Endothelial cell of hepatic sinusoid (primary cell): ENCODE measurements at regions not wholly inside any gene's neighbourhood (a gene's known extent, or its start where the extent isn't known, plus 50 kb on each side); places are given as distances from the start of the nearest gene placed in this dataset.

Source experiments
- in situ Hi-C: cut with HindIII; loops from 2 replicates; pipeline ENCODE4 v1.10.0; 2017; ENCODE audit warnings: low sequenced_read_pairs

DNA sequence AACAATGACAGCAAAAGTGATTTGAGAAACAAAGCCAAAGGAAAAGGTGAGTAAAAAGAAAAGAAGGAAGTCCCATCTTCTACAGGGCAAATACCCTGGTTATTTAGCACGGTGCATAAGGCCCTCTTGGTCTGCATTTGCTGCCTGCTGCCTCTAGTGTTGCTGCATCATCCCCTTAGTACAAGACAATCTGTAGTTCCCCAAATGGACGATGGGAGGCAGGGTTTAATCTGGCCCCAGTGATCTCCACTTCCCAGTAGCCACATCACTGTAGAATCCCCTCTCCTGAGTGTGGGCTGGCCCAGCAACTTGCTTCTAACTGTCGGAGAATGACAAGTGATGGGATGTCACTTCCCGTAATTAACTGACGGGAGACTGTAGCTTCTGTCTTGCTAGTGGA, 85.1 kb downstream of the CTAGE1 start:
- in situ Hi-C loops: no loop called here

DNA sequence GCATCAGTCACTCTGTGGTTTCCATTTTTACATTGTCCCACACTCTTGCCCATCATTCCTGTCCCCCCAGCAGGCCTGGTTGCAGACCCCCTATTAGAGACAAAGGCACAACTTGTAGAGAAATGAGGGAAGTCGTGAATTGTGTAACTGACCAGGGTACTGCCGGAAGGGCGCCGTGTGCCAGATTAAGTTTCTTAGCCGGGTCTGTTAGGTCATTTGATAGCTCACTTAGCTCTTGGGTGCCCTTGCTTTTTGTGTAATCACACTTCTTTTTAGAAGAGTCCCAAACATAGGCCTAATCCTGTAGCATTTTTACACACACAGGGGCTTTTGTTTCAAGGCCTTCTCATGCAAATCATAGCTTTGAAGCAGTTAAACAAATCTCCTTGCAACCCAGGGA, 87.2 kb downstream of the CTAGE1 start:
- in situ Hi-C loops: no loop called here

DNA sequence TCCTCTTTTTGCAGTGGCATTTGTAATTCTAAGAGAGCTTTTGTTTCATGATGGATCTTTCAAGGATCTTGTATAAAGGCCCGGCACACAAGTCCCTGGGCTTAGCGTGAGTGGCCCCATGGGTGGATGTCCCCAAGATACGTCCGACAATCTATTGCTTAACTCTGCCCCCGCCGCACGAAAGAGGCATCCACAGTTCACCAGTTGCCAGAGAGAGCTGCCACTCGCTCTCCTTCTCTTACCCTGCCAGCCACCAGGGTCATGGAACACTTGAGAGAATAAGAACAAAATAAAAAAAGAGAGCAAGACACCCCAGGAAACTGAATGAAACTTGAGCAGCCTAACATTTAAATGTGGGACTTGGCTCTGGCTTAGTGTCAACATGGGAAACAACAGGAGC, 92.3 kb downstream of the CTAGE1 start:
- in situ Hi-C loops: loop anchor here (5.0 kb wide), 1 partner anchor 42 kb away; no protein-coding TSS in a partner anchor

DNA sequence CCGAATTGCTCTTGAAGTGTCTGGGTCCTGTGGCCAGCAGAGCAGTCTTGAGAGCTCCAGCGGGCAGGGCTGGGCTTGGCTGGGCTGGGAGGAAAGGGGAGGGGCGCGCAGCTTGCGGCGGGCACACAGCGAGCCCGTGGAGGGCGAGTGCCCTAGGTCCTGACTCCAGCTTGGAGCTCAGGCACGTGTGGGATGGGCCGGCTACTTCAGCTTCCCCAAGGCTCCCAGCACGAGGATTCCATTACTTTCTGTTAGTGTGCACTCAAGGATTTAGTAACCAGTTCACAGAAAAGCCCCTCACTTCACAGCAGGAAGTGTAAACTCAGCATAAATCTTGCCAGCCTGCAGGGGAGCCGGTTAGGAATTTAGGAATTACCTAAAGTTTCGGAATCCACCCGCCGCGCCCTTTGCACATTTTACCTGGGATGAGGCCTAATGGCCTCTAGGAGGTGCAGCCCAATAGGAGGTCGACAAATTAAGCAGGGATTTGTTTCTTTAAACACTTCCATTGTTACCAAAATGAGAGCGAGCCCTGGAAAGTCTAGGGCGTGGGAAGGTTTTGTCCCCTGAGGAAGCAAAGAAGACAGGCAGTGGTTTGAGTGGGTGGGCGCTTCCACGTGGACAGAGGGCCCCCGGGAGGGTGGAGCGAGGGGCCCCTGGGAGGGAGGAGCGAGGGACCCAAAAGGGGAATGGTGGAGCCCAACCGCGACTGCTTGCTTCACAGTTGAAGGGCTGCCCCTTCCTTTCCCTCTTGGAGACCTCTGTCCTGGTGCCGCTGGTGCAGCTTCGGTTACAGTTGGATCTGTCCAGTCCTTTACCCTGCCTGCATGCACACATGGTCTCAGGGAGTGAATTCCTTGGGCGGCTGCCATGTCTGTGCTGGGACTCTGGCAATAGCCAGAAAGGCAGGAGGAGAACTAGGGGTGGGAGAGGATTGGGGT, 93.3 kb downstream of the CTAGE1 start:
- in situ Hi-C loops: loop anchor here (5.0 kb wide), 1 partner anchor 43 kb away; no protein-coding TSS in a partner anchor

DNA sequence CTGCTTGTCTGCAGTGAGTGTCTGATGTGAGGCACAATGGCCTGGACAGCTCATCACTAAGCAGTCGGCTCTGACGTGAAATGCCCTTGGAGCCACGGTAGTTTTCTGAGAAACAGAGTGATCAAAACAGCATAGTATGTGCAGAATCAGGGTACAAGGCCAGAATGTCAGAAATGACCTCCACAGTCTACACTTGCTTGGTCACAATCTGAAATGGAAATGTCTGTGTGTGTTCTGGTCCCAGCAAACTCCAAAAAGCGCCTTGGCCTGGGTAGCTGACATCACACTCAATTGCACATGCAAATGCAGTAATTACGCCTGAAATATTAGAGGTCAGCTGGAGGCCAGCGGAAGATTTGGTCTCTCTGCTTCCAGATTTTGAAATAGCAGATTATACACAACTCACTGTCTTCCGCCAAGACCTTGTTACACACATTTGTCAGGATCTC, 95.4 kb downstream of the CTAGE1 start:
- in situ Hi-C loops: no loop called here

DNA sequence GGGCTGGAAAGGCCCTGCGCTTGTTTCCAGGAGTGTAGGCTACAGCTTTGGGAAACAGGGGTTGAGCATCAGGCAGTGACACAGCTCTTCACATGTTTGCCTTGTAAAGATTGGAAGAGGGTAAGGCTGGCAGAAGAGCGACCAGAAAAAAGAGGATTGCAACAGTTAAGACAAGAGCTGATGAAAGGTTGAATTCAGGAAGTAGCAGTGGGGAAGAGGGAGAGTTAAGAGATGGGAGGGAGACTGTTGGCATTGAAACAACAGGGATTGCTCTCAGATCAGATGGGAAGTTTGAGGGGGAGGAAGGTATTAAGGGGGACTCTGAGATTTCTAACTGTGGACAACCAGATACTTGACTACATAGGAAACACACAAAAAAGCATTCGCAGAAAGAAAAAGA, 96.9 kb downstream of the CTAGE1 start:
- in situ Hi-C loops: no loop called here

DNA sequence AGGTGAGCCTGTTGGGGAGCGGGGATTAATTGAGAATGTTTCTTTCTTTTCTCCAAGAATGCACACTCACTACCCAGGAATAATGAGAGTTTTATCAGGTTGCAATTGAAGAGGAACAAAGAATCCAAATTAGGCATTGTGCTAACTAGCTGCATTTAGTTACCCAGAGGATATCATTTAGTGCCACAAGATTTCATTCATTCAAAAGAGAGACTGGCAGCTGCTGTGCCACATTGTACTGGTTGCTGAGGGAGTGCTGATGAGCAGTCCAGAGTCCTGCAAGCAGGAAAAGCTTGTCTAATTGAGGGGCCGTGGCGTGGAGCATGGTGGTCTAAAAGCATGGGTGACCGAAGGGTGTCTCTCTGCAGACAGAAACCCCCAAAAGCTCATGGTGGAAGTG, 97.6 kb downstream of the CTAGE1 start:
- in situ Hi-C loops: no loop called here

DNA sequence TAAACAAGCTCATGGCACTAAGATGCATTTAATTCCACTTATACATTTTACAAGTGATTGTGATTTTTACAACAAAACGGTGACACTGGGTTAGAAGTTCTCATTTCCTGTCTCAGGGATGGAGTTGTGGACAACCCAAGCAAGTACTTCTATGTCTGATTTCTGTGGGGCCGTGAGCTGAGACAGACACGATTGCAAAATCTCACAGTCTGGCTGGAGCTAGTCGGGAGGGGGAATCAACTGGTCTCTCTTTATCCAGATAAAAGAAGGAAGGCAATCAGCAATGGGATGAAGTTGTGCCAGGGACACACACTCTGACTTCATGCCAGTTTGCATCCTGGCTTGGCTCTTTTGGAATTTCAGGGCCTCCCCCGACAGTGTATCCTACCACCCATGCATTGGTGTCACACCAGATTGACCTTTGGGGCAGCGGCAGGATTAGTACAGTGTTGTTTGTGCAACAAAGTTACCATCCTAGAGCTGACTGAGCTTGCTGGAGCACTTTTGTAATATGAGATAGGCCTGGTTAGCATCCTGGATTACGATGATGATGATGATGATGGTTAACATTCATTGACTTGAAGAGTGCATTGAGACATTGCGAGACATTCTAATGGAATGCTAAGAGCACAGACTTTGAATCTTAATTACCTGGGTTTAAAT, 98.8 kb downstream of the CTAGE1 start:
- in situ Hi-C loops: no loop called here

DNA sequence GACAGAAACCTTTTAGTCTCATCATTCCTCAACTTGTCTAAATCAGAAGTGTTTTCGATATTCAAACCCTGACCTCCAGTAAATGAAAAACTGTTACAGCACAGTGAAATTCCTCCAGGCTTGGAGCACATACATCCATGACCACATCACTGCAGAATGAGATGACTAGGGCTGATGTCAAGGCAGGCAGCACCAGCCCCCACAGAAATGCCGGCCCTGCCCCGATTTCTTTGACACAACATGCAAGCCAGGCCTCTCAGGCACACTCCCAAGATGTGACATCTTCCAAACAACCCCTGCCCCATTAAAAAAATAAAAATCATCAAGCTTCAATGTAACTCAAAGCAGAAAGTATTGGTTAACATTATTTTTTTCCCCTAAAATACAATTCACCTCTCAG, 103.3 kb downstream of the CTAGE1 start:
- in situ Hi-C loops: no loop called here

DNA sequence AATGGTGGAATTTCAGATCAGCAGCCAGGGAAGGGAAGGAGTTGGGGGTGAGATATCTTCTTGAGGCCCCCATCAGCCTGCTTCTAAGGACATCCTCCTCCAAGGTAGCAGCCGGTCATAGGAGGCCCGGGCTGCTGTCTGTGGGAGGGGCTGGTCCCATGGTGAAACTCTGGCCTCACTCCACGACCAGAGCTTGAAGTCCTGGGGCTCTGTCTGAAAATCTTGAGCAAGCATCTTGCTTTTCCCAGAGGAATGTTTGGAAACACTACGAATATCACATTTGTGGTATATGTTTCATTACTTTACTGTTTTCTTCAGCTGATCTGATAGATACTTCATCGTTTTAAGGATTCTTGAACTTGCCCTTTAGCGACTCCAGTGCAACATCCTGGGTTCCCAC, 103.7 kb downstream of the CTAGE1 start:
- in situ Hi-C loops: no loop called here

DNA sequence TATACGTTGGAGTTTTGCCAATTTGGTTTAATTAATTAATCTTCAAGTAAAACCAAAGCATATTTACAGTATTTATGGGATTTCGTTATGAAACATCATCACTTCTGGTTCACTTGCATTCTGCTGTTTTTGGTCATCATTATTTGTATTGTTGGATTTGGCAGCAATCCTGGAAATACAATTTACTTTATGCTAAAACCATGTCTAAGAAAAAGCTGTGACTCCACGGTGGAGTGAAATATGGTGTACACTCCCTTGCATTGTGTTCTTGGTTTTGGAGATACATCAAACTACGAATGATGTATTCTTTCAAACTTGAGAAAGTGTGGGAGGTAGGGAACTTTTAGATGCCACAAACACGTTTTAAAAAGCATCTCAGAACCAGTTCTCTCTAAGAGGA, 106.4 kb downstream of the CTAGE1 start:
- in situ Hi-C loops: no loop called here

DNA sequence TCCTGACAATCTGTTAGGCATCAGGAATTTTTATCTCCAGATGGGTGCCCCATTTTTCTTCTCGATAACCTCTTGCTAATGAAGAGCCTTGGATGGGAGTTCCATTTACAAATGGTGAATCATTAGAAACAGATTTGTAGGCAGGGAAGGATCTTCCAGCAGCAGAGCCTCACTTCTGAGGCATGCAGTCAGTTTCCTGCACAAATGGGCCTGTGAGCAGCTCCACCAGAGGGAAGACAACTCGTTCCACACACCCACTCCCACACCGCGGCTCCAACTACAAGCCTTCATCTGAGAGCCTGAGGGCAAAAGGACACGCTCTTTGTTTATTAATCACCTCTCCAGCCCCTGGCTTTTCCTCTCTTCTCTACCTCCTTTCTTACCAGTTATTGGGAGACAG, 108.5 kb downstream of the CTAGE1 start:
- in situ Hi-C loops: no loop called here

DNA sequence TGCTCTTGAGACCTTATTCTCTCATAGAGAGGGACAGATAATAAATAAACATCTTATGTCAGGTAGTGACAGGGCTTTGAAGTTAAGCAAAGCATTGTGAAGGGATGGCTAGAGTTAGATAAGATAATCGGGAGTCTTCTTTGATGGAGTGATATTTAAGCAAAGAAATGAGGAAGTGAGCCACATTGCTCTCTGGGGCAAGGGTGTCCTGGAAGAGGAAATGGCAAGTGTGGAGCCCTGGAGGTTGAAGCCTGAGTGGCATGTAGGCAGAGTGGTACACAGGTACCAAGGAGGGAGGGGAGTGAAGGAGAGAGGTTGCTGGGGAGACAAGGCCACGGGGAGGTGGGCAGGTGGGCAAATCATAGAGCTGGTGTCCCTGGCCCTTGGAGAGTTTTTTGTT, 110.2 kb downstream of the CTAGE1 start:
- in situ Hi-C loops: no loop called here

DNA sequence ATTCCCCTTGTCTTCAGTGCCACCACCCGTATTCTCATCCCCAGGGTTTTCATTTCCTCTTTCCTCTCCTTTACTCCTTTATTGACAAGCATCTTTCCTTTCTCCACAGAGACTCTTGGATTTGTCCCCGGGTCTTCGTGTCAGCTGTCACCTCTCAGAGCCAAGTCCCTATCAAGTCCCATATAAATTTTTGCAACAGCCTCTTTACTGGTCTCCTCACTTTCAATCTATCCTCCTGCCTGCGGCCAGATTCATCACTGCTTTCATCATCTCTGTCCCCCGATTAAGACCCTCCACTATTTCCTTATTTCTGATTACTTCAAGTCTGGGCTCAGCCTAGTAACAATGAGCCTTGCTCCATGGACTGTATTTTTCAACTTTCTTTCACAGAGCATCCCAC, 113.8 kb downstream of the CTAGE1 start:
- in situ Hi-C loops: no loop called here

DNA sequence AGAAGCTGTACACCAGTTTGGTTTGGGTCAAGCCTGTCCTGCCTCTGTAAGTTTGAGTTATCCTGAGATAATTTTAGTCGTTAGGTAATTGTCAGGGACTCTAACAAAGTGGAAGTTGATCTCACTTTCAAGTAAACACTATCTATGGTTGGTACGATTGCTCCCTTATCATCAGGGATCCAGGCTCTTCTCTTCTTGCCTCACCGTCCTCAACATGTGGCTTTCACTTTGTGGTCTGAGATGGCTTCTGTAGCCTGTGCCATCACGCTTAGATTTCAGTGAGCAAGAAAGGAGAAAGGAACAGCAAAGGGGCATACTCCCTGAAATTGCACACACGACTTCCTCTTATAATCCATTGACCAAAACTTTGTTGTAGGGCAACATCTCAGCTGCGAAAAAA, 115.6 kb downstream of the CTAGE1 start:
- in situ Hi-C loops: no loop called here

DNA sequence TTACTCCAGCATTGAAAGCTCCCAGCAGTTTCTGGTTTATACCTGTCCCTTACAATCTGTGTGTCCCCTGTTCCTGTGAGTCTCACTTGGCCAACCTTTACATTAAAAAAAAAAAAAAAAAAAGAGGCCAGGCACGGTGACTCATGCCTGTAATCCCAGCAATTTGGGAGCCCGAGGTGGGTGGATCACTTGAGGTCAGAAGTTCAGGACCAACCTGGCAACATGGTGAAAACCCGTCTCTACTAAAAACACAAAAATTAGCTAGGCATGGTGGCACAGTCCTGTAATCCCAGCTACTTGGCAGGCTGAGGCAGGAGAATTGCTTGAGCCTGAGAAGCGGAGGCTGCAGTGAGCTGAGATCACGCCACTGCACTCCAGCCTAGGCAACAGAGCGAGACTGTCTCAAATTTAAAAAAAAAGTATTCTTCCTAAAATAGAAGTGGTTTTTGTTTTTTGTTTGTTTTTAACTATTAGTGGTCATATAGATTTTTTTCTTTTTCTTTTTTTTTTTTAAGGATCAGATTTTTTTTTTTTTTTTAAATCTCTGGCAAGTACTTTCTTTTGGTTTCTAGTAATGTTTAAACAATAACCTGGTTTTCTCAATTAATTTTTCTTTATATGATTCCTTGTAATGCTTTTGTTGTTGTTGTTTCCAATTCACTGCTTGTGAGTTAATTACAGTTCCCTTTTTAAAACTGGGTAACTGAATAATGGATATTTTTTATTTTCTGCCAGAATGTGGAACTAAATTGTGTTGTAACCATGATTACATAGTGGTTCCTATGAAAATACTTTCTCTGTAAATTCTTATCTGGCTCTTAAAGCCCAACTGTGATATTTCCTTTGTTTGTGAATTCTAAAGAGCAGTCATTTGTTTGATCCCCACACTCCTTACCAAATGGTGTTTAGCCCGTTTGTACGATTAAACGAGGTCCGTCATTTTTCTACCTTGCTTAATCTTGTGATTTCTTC, 116.8 kb downstream of the CTAGE1 start:
- in situ Hi-C loops: no loop called here

DNA sequence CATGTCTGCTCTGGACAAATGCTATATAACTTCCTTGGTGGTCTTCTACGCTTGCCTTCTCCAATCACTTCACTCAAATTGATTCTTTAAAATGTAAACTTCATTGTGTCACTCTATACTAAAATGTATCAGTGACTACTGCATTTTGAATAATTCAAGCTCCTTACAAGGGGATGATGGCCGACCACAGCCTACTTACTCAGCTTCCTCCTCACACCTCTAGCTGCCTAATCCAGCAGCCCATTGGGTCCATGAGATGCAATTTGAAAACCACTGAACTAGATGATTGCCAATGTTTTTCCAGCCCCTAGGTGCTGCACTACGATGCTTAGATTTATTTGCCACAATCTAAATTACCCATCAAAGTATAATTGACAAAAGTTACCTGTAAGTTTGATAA, 120.7 kb downstream of the CTAGE1 start:
- in situ Hi-C loops: no loop called here

DNA sequence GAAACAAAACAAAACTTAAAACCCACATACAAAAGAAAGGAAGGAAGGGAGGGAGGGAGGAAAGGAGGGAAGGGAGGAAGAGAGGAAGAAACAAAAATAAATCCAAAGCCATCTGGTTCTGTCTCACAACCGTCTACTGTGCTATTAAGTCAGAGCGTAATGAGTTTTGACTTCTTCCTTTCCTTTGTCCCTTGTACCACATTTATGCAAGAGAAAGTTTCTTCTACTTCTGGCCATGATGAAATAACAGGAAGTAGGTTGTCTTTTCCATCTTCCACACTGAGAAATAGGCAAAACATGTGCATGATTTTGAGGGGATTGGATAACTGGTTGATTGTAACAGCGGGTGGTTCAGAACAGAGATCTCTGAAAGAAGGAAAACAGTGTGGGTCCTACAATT, 121.4 kb downstream of the CTAGE1 start:
- in situ Hi-C loops: no loop called here

DNA sequence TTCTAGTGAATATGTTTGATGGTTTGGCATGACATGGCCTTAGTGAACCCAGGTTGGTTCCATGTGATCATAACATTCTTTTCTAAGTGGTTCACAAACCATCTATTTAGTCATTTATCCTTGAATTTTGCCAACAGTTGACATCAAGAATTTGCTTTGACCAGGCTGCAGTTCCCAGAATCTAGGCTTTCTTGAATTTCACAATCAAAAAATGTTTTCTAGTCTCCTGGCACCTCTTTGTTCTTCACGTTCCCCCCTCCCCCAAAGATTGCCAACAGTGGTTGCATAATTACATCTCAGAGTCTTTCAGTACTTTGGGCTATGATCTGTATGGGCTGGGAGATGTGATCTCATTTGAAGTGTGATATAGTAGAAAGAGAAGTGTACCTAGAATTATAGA, 124.0 kb downstream of the GATA6 start:
- in situ Hi-C loops: no loop called here

DNA sequence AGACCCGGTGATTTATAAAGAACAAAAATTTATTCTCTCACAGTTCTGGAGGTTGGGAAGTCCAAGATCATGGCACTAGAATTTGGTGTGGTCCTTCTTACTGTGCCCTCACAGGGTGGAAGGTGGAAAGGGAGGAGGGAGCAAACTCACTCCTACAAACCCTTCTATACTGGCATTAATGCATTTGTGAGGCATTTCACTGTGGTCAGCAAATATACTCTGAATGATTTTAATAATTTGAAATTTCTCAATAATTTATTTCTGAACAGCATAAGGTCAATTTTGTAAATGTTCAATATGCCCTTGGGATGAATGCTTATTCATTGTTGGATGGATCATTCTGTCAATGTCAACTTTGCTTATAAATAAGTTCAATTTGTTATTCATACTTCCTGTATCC, 120.6 kb downstream of the GATA6 start:
- in situ Hi-C loops: no loop called here

DNA sequence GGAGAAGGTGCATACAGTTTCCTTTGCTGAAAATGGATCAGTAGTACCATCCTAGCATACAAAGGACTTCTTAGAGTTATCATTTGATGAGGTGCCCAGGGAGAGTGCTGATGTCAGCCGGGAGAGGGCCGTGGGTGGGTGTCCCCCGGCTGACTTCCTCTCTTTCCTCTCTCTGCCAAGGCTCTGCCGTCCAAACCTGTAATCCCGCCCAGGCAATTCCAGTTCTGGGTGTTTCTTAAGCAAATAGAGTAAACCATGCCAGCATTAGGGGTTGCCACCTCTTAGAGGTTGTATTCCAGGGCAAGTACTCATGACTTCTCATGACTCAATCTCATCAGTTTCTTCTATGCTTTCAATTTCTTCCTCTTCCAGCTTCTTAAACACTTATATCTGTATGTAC, 117.2 kb downstream of the GATA6 start:
- in situ Hi-C loops: no loop called here
